ENCODE measurements at regions not wholly inside any gene's neighbourhood (a gene's known extent, or its start where the extent isn't known, plus 50 kb on each side); places are given as distances from the start of the nearest gene placed in this dataset.
"Not testable (repeated sequence)": the region's sequence is repeated elsewhere in the genome, so short reads cannot be mapped to it uniquely, and the experiment has no call there.

DNA sequence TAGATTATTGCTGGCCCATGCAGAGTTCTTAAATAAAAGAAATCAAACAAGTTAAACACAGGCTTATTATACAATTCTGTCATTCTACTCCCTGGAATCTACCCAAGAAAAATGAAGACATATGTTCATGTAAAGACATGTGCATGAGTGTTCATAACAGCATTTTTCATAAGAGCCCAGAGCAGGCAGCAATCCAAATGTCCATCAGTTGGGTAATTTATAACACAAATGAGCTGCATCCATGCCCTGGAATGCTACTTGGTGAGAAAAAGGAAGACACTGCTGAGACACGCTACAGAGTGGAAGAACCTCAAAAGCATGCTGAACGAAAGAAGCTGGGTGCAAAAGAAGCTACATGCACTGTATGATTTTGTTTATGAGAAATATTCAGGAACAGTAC is 342.6 kb downstream of the TCERG1L start:
- no peaks in the 10 kb centered on the region for H3K4me1 ChIP-seq (ENCODE audit: insufficient read depth, low read length)

DNA sequence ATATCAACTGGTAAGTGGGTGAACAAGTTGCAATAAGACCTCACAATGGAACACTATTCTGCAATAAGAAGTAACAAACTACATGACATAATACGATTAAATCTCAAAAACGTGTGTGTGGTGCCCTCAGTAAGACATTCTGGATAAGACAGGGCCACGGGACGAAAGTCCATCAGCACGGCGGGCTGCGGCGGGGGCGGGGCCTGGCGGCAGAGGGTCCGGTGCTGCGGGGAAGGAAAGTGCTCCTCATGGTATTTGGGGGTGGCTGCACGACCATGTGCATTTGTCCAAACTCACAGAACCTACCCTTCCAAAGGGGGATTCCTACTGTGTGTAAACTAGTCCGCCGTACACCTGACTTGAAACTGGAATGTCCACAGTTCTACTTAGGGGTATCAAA is 341.8 kb downstream of the TCERG1L start:
- ChIA-PET POLR2A (ENCODE audit: partially characterized antibody) (no interaction called here), CTCF (ENCODE audit: partially characterized antibody) (no interaction called here)
- H3K27ac ChIP-seq (ENCODE audit: low read depth, low read length): no peak overlapping the region
- Mint-ChIP-seq H3K4me3 (no peak overlapping the region), H3K4me1 (no peaks in the 10 kb centered on the region), H3K27ac (no peak overlapping the region), H3K9me3 (peaks cover 0 to 4% (median 1%) of the 10 kb centered on the region in 8 donors), H3K36me3 (no peaks in the 10 kb centered on the region), H3K27me3 (no peaks in the 10 kb centered on the region)
- H3K4me3 ChIP-seq (ENCODE audit: low read length in 2 of 2): no peak overlapping the region
- no peaks in the 10 kb centered on the region for H3K27me3 ChIP-seq (ENCODE audit: insufficient read depth, low read length)
- H3K9me3 ChIP-seq (ENCODE audit: control insufficient read depth in 1 of 2, low read length in 2 of 2): no peaks in the 10 kb centered on the region
- no peaks in the 10 kb centered on the region for H3K4me1 ChIP-seq (ENCODE audit: insufficient read depth, low read length)
- no peaks in the 10 kb centered on the region for H3K36me3 ChIP-seq (ENCODE audit: insufficient read depth, low read length)
- DNase-seq: no peak
- intact Hi-C loops (cut with micrococcal nuclease): no loop called here

More for the DNA sequence above, 342.6 kb downstream of the TCERG1L start:
- Mint-ChIP-seq H3K4me1 (no peaks in the 10 kb centered on the region), H3K4me3 (no peak overlapping the region), H3K27ac (no peak overlapping the region), H3K27me3 (no peaks in the 10 kb centered on the region), H3K36me3 (no peaks in the 10 kb centered on the region), H3K9me3 (peaks cover 0 to 5% (median 1%) of the 10 kb centered on the region in 8 donors)
- Histone ChIP-seq H3K36me3 (ENCODE audit: insufficient read depth, low read length) (no peaks in the 10 kb centered on the region), H3K9me3 (ENCODE audit: control insufficient read depth in 1 of 2, low read length in 2 of 2) (no peaks in the 10 kb centered on the region), H3K27me3 (ENCODE audit: insufficient read depth, low read length) (no peaks in the 10 kb centered on the region), H3K27ac (ENCODE audit: low read depth, low read length) (no peak overlapping the region), H3K4me3 (ENCODE audit: low read length in 2 of 2) (no peak overlapping the region)
- no peak for DNase-seq
- ChIA-PET CTCF (ENCODE audit: partially characterized antibody) (no interaction called here), POLR2A (ENCODE audit: partially characterized antibody) (no interaction called here)
- intact Hi-C loops (cut with micrococcal nuclease): no loop called here

DNA sequence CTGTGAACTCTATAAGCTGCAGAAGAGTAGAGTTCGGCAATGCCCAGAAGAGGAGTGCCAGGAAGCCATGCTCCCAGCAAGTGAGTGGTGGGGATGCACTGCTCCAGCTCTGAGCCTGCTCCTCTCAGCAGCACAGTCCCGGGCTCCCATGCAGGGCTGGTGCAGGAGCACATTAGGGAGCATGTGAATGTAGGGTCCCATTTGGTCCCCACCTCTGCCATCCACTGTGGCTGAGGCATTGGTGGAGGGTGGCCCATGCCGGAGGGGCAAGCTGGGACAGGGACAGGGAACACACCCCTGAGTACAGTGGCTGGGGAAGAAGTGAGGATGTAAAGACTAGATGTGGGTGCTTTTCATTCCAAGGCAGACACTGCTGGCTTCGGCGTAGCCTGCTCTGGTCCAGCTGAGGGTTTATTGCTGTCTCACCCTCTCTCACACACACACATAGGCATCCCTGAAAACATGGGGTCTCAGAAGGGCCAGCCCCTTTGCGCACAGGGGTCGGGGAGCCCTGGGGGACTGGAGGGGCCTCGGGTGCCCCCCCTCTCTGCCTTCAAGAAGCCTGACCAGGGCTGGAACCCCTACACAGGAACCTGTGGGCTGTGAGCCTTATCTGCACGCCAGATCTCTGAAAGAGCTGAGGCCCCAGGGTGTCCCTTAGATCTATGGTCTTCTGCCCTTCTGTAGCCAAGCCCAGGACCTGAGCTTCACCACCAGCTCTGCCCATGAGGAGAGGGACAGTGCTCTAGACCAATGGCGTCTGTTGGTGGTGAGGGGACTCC is 341.0 kb downstream of the TCERG1L start:
- H3K4me3 Mint-ChIP-seq: no peak overlapping the region
- DNase-seq: no peak

DNA sequence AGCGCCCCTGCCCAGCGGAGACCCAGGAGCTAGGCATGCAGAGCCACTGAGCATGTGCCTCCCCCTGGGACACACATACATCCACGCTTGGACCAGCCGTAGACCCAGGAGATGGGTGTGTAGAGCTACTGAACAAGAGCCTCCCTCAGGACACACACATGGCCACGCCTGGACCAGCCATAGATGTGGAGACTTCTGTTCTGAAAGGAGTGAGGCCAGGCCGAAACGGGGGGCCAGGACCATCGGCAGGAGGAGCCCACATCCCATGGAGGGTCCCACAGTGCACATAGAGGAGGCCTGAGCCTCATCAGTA is 340.4 kb downstream of the TCERG1L start:
- DNase-seq: no peak
- Mint-ChIP-seq H3K4me3 (no peak overlapping the region), H3K4me1 (no peaks in the 10 kb centered on the region), H3K27me3 (no peaks in the 10 kb centered on the region), H3K9me3 (peaks cover 0 to 3% (median 0%) of the 10 kb centered on the region in 8 donors), H3K27ac (no peak overlapping the region), H3K36me3 (no peaks in the 10 kb centered on the region)
- Histone ChIP-seq H3K4me3 (ENCODE audit: low read length in 2 of 2) (no peak overlapping the region), H3K9me3 (ENCODE audit: control insufficient read depth in 1 of 2, low read length in 2 of 2) (no peaks in the 10 kb centered on the region), H3K36me3 (ENCODE audit: insufficient read depth, low read length) (no peaks in the 10 kb centered on the region), H3K4me1 (ENCODE audit: insufficient read depth, low read length) (no peaks in the 10 kb centered on the region), H3K27me3 (ENCODE audit: insufficient read depth, low read length) (no peaks in the 10 kb centered on the region), H3K27ac (ENCODE audit: low read depth, low read length) (no peak overlapping the region)
- intact Hi-C loops (cut with micrococcal nuclease): no loop called here
- ChIA-PET POLR2A (ENCODE audit: partially characterized antibody) (no interaction called here), CTCF (ENCODE audit: partially characterized antibody) (no interaction called here)

More for the DNA sequence above, 341.0 kb downstream of the TCERG1L start:
- H3K4me1 ChIP-seq (ENCODE audit: insufficient read depth, low read length): no peaks in the 10 kb centered on the region
- H3K9me3 Mint-ChIP-seq: peaks cover 0 to 4% (median 0%) of the 10 kb centered on the region in 8 donors
- H3K4me3 ChIP-seq (ENCODE audit: low read length in 2 of 2): no peak overlapping the region
- H3K27ac ChIP-seq (ENCODE audit: low read depth, low read length): no peak overlapping the region
- no peaks in the 10 kb centered on the region for H3K36me3 Mint-ChIP-seq
- intact Hi-C loops (cut with micrococcal nuclease): no loop called here
- H3K4me1 Mint-ChIP-seq: no peaks in the 10 kb centered on the region
- no peaks in the 10 kb centered on the region for H3K9me3 ChIP-seq (ENCODE audit: control insufficient read depth in 1 of 2, low read length in 2 of 2)
- H3K36me3 ChIP-seq (ENCODE audit: insufficient read depth, low read length): no peaks in the 10 kb centered on the region
- ChIA-PET POLR2A (ENCODE audit: partially characterized antibody) (no interaction called here), CTCF (ENCODE audit: partially characterized antibody) (no interaction called here)
- H3K27me3 ChIP-seq (ENCODE audit: insufficient read depth, low read length): no peaks in the 10 kb centered on the region
- H3K27me3 Mint-ChIP-seq: no peaks in the 10 kb centered on the region
- no peak overlapping the region for H3K27ac Mint-ChIP-seq

DNA sequence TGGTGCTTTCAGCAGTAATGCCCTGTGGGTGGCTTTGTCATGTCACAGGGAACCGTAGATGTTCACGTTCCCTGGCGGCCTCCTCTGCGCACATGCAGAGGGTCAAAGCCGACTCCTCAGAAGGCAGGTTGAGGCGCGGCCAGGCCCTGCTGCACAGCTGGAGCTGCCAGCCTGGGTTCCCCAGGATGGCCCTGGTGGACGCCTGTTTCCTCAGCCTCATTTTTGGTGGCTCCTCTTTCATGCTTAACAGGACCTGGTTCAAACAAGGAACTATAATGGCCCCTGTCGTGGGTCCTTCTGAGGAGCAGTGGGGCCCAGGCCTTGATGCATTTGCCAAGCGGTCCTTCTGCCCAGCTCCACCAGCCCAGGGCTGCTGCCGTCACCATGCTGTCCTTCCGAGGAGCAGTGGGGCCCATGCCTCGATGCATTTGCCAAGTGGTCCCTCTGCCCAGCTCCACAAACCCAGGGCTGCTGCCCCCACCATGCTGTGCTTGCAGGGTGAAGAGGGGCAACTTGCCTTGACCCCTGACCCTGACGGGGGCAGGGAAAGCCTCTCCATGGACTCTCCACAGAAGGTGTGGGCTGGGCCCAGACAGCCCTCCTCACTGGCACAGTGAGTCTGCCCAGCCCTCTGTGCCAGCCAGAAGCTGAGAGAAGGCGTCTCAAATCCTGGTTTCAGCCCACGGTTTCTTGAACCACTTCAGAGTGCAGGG is 338.2 kb downstream of the TCERG1L start:
- H3K9me3 Mint-ChIP-seq: peaks cover 0 to 3% (median 0%) of the 10 kb centered on the region in 8 donors
- H3K36me3 Mint-ChIP-seq: no peaks in the 10 kb centered on the region
- no peaks in the 10 kb centered on the region for H3K4me1 Mint-ChIP-seq
- Histone ChIP-seq H3K27me3 (ENCODE audit: insufficient read depth, low read length) (no peaks in the 10 kb centered on the region), H3K4me1 (ENCODE audit: insufficient read depth, low read length) (no peaks in the 10 kb centered on the region), H3K27ac (ENCODE audit: low read depth, low read length) (no peak overlapping the region), H3K4me3 (ENCODE audit: low read length in 2 of 2) (no peak overlapping the region), H3K36me3 (ENCODE audit: insufficient read depth, low read length) (no peaks in the 10 kb centered on the region), H3K9me3 (ENCODE audit: control insufficient read depth in 1 of 2, low read length in 2 of 2) (no peaks in the 10 kb centered on the region)
- CTCF ChIA-PET (ENCODE audit: partially characterized antibody): no interaction called here
- no peak overlapping the region for H3K4me3 Mint-ChIP-seq
- intact Hi-C loops (cut with micrococcal nuclease): no loop called here
- POLR2A ChIA-PET (ENCODE audit: partially characterized antibody): no interaction called here
- H3K27me3 Mint-ChIP-seq: no peaks in the 10 kb centered on the region
- H3K27ac Mint-ChIP-seq: no peak overlapping the region
- no peak for DNase-seq

DNA sequence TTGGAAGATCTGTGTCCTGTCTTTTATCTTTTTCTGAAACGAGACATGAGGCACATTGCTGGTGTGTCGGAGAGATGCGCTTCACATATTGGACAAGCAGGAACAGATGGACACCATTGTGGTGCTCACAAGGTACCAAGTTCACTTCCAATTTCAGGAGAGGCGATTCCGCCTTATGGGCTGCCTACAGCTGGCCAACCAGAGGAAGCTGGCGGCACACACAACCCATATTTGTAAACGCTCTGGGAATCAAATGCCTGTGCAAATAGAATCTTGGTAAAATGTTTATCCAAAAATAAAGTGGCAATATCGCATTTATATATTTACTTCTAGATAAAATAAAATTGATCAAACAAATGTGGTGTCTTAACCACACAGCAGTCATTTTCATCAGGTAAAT is 337.4 kb downstream of the TCERG1L start:
- H3K27me3 Mint-ChIP-seq: no peaks in the 10 kb centered on the region
- H3K9me3 Mint-ChIP-seq: peaks cover 0 to 3% (median 0%) of the 10 kb centered on the region in 8 donors
- intact Hi-C loops (cut with micrococcal nuclease): no loop called here
- ChIA-PET CTCF (ENCODE audit: partially characterized antibody) (no interaction called here), POLR2A (ENCODE audit: partially characterized antibody) (no interaction called here)
- Histone ChIP-seq H3K27ac (ENCODE audit: low read depth, low read length) (no peak overlapping the region), H3K27me3 (ENCODE audit: insufficient read depth, low read length) (no peaks in the 10 kb centered on the region), H3K36me3 (ENCODE audit: insufficient read depth, low read length) (no peaks in the 10 kb centered on the region), H3K9me3 (ENCODE audit: control insufficient read depth in 1 of 2, low read length in 2 of 2) (no peaks in the 10 kb centered on the region), H3K4me1 (ENCODE audit: insufficient read depth, low read length) (no peaks in the 10 kb centered on the region), H3K4me3 (ENCODE audit: low read length in 2 of 2) (no peak overlapping the region)
- H3K36me3 Mint-ChIP-seq: no peaks in the 10 kb centered on the region
- DNase-seq: no peak
- H3K4me1 Mint-ChIP-seq: no peaks in the 10 kb centered on the region
- H3K27ac Mint-ChIP-seq: no peak overlapping the region
- no peak overlapping the region for H3K4me3 Mint-ChIP-seq

DNA sequence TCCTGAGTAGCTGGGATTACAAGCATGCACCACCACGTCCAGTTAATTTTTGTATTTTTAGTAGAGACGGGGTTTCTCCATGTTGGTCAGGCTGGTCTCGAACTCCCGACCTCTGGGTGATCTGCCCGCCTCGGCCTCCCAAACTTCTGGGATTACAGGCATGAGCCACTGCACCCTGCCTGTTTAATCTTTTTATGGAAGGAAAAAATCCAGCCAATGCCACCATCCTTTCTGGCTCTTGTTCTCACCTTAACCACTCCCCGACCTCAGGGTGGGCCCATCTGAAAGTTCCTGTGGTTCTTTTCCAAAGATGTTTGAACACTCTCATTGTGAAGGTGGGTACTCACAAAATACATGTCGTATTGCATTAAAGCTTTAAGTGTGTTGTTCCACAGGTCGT is 336.2 kb downstream of the TCERG1L start:
- H3K4me3 Mint-ChIP-seq; H3K4me1 ChIP-seq (ENCODE audit: insufficient read depth, low read length); H3K27me3 ChIP-seq (ENCODE audit: insufficient read depth, low read length); H3K4me3 ChIP-seq (ENCODE audit: low read length in 2 of 2); CTCF ChIA-PET (ENCODE audit: partially characterized antibody); H3K9me3 ChIP-seq (ENCODE audit: control insufficient read depth in 1 of 2, low read length in 2 of 2); H3K27ac ChIP-seq (ENCODE audit: low read depth, low read length); H3K27me3 Mint-ChIP-seq; POLR2A ChIA-PET (ENCODE audit: partially characterized antibody); H3K4me1 Mint-ChIP-seq; H3K9me3 Mint-ChIP-seq; DNase-seq; H3K36me3 ChIP-seq (ENCODE audit: insufficient read depth, low read length); H3K36me3 Mint-ChIP-seq; H3K27ac Mint-ChIP-seq; intact Hi-C loops (cut with micrococcal nuclease): not testable (repeated sequence)

Data from CD4-positive, alpha-beta memory T cell (primary cell).